MM.1S (cell line): ENCODE measurements at regions not wholly inside any gene's neighbourhood (a gene's known extent, or its start where the extent isn't known, plus 50 kb on each side); places are given as distances from the start of the nearest gene placed in this dataset.
A peak's percentile ranks its signal among the peaks of the same experiment; 100 is the strongest.

Experiments
- EZH2phosphoT487 ChIP-seq: fragments of 300-600 bp; sonication (generic); IDR thresholded peaks from 2 replicates; pipeline ENCODE4 v1.6.1; 2018; ENCODE audit warnings: antibody characterized with exemption, low read length
- TF ChIP-seq, protein P1 (sequence below): fragments of 300-600 bp; sonication (generic); IDR thresholded peaks from 2 replicates; pipeline ENCODE4 v1.5.1; 2016; ENCODE audit warnings: antibody characterized with exemption, low read length, mixed read lengths

DNA sequence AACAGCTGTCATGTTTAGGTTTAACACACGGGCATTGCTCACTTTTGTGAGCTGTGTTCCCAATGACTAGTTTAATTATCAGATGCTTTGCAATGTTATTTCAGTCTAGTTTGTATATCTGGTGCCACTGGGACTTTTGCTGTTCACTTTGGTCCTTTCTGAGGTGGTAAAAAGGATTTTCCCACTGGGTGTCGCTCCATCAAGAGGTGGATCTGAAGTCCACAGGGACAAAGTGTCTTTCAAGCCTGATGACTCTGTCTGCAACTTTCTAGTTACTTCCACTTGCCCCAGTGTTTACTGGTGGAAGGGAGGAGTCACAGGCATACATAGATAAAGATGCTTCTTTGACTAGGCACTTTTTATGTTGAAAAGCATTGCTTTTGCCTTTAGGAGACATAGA lies 242.2 kb downstream of the HGF start:
- TF ChIP-seq, protein P1, sequence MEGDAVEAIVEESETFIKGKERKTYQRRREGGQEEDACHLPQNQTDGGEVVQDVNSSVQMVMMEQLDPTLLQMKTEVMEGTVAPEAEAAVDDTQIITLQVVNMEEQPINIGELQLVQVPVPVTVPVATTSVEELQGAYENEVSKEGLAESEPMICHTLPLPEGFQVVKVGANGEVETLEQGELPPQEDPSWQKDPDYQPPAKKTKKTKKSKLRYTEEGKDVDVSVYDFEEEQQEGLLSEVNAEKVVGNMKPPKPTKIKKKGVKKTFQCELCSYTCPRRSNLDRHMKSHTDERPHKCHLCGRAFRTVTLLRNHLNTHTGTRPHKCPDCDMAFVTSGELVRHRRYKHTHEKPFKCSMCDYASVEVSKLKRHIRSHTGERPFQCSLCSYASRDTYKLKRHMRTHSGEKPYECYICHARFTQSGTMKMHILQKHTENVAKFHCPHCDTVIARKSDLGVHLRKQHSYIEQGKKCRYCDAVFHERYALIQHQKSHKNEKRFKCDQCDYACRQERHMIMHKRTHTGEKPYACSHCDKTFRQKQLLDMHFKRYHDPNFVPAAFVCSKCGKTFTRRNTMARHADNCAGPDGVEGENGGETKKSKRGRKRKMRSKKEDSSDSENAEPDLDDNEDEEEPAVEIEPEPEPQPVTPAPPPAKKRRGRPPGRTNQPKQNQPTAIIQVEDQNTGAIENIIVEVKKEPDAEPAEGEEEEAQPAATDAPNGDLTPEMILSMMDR = peak; percentile 29
- no peak for TF ChIP-seq EZH2phosphoT487
